MM.1S (cell line): ENCODE measurements at regions not wholly inside any gene's neighbourhood (a gene's known extent, or its start where the extent isn't known, plus 50 kb on each side); places are given as distances from the start of the nearest gene placed in this dataset.

Source experiments
- EZH2 ChIP-seq: fragments of 300-600 bp; sonication (generic); optimal IDR thresholded peaks from 2 replicates; pipeline ENCODE3; 2017; ENCODE audit warnings: low read depth, mild to moderate bottlenecking, antibody characterized with exemption, low read length, mixed read lengths
- TF ChIP-seq, protein P1 (sequence below): fragments of 300-600 bp; sonication (generic); IDR thresholded peaks from 2 replicates; pipeline ENCODE4 v1.5.1; 2016; ENCODE audit warnings: antibody characterized with exemption, low read length, mixed read lengths

DNA sequence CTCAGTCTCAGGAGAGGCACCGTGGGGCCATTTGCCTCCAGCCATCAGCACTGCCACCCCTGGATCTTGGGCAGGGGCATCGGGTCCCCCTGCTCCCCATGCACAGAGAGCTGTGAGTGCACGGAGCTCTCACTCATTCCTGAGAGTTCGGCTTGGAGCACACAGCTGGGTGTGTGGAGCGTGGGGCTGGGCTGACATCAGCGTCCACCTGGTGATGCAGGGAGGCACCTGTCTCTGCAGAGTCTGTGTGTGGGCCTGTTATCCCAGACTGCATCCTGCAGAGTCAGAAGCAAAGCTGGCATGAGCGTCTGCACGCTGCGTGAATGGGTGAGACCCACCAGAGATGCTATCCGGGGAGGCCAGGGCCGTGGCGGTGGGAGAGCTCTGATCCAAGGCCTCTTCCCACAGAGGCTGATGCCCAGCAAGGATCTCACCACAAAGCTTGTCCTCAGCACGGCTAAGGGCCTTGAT lies 248.8 kb upstream of the AFDN start:
- TF ChIP-seq, protein P1, sequence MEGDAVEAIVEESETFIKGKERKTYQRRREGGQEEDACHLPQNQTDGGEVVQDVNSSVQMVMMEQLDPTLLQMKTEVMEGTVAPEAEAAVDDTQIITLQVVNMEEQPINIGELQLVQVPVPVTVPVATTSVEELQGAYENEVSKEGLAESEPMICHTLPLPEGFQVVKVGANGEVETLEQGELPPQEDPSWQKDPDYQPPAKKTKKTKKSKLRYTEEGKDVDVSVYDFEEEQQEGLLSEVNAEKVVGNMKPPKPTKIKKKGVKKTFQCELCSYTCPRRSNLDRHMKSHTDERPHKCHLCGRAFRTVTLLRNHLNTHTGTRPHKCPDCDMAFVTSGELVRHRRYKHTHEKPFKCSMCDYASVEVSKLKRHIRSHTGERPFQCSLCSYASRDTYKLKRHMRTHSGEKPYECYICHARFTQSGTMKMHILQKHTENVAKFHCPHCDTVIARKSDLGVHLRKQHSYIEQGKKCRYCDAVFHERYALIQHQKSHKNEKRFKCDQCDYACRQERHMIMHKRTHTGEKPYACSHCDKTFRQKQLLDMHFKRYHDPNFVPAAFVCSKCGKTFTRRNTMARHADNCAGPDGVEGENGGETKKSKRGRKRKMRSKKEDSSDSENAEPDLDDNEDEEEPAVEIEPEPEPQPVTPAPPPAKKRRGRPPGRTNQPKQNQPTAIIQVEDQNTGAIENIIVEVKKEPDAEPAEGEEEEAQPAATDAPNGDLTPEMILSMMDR, result no peak
- no peak for TF ChIP-seq EZH2
